GM12891 (cell line): ENCODE measurements at regions not wholly inside any gene's neighbourhood (a gene's known extent, or its start where the extent isn't known, plus 50 kb on each side); places are given as distances from the start of the nearest gene placed in this dataset.

Experiments used
- DNase-seq: peaks from one replicate; pipeline ENCODE4 v3.0.0; 2011; ENCODE audit warnings: low spot score; ENCODE audit not compliant: insufficient read length
- FAIRE-seq: peaks from 2 replicates; lab custom pipeline; 2011; peaks lifted over from hg19 to GRCh38; lab: Jason Lieb, UNC
- PAX5 ChIP-seq: IDR thresholded peaks from 2 replicates; pipeline ENCODE4 v1.6.1; 2011; ENCODE audit warnings: low read length, moderate library complexity, mild to moderate bottlenecking; ENCODE audit not compliant: insufficient read depth, severe bottlenecking
- POLR2A ChIP-seq: IDR thresholded peaks from 2 replicates; pipeline ENCODE4 v1.6.1; 2011; ENCODE audit warnings: low read depth, low read length, control low read depth
- POLR2AphosphoS5 ChIP-seq: IDR thresholded peaks from 2 replicates; pipeline ENCODE4 v1.6.1; 2011; ENCODE audit warnings: low read depth, low read length, control low read depth
- POU2F2 ChIP-seq: IDR thresholded peaks from 2 replicates; pipeline ENCODE4 v1.6.1; 2011; ENCODE audit warnings: low read depth, mild to moderate bottlenecking, control low read depth, low read length, moderate library complexity
- SPI1 ChIP-seq: IDR thresholded peaks from 2 replicates; pipeline ENCODE4 v1.6.1; 2011; ENCODE audit warnings: low read depth, low read length, control low read depth
- TAF1 ChIP-seq: IDR thresholded peaks from 2 replicates; pipeline ENCODE4 v1.6.1; 2011; ENCODE audit warnings: low read depth, low read length, control low read depth

GRCh38 chr6:156707818-156708217 lies 69.4 kb upstream of the ARID1B start:
- TF ChIP-seq TAF1 (no peak), PAX5 (no peak), SPI1 (no peak), POLR2A (no peak), POU2F2 (no peak)
- FAIRE-seq (no peak), DNase-seq (no peak)

- no peak for DNase-seq
- TF ChIP-seq PAX5 (no peak), TAF1 (no peak), SPI1 (no peak), POLR2AphosphoS5 (no peak), POU2F2 (no peak), POLR2A (no peak)
- FAIRE-seq = no peak
Observed at GRCh38 chr6:156703719-156704118, 73.5 kb upstream of the ARID1B start.

- DNase-seq = no peak
- no peak for TF ChIP-seq POLR2A
- TF ChIP-seq POU2F2 = no peak
- no peak for TF ChIP-seq POLR2AphosphoS5
- no peak for TF ChIP-seq SPI1
- no peak for TF ChIP-seq TAF1
- TF ChIP-seq PAX5 = no peak
- peak; percentile 59 for FAIRE-seq
Observed at GRCh38 chr6:156701966-156702365, 75.2 kb upstream of the ARID1B start.

- no peak for DNase-seq
- FAIRE-seq = peak; percentile 86
- TF ChIP-seq SPI1 (no peak), POU2F2 (no peak), TAF1 (no peak), PAX5 (no peak), POLR2AphosphoS5 (no peak), POLR2A (no peak)
Observed at GRCh38 chr6:156700440-156701057, 76.6 kb upstream of the ARID1B start.

- FAIRE-seq (no peak), DNase-seq (no peak)
- TF ChIP-seq POLR2AphosphoS5 = no peak
- no peak for TF ChIP-seq SPI1
- TF ChIP-seq POLR2A = no peak
- no peak for TF ChIP-seq POU2F2
- no peak for TF ChIP-seq TAF1
- TF ChIP-seq PAX5 = no peak
Observed at GRCh38 chr6:156699935-156700334, 77.2 kb upstream of the ARID1B start.

- FAIRE-seq (peak; percentile 95), DNase-seq (no peak)
- TF ChIP-seq POU2F2 (0 out of 2 replicates have a peak, but pooled peaks have one; percentile 28), POLR2AphosphoS5 (0 out of 2 replicates have a peak, but pooled peaks have one; percentile 59), TAF1 (peak; percentile 49; the same call in 1 of the 2 replicates), SPI1 (peak; percentile 98), POLR2A (peak; percentile 68), PAX5 (no peak)
Observed at GRCh38 chr6:156699017-156699421, 78.2 kb upstream of the ARID1B start.

- TF ChIP-seq TAF1 = peak; percentile 40; the same call in 1 of the 2 replicates
- peak; percentile 59 for TF ChIP-seq POLR2A
- peak; percentile 85 for TF ChIP-seq SPI1
- TF ChIP-seq POU2F2 = peak; percentile 24; the same call in 1 of the 2 replicates
- peak; percentile 54 for TF ChIP-seq POLR2AphosphoS5
- no peak for TF ChIP-seq PAX5
- FAIRE-seq (peak; percentile 95), DNase-seq (no peak)
Observed at GRCh38 chr6:156698239-156699016, 78.8 kb upstream of the ARID1B start.

- no peak for DNase-seq
- TF ChIP-seq TAF1 = no peak
- peak; percentile 43; the same call in 1 of the 2 replicates for TF ChIP-seq POU2F2
- peak; percentile 96 for TF ChIP-seq SPI1
- peak; percentile 65; the same call in 1 of the 2 replicates for TF ChIP-seq POLR2A
- TF ChIP-seq POLR2AphosphoS5 = peak; percentile 17; the same call in 1 of the 2 replicates
Observed at GRCh38 chr6:156697225-156697830, 79.8 kb upstream of the ARID1B start.

GRCh38 chr6:156695742-156696141 lies 81.4 kb upstream of the ARID1B start:
- DNase-seq = no peak
- peak; percentile 92 for FAIRE-seq
- TF ChIP-seq SPI1 (no peak), POU2F2 (no peak), PAX5 (no peak), POLR2A (no peak), TAF1 (no peak), POLR2AphosphoS5 (no peak)

More at GRCh38 chr6:156697225-156697830, 79.8 kb upstream of the ARID1B start:
- FAIRE-seq = peak; percentile 95
